Neuronal stem cell (in vitro differentiated cells): ENCODE measurements at regions not wholly inside any gene's neighbourhood (a gene's known extent, or its start where the extent isn't known, plus 50 kb on each side); places are given as distances from the start of the nearest gene placed in this dataset.

Experiments
- DNase-seq: peaks from one replicate; pipeline ENCODE4 v3.0.0-alpha.2; 2013; ENCODE audit warnings: low spot score
- H2AFZ ChIP-seq: one replicate; pipeline ENCODE4 v1.6.1; 2013; ENCODE audit warnings: mild to moderate bottlenecking, low read length, inconsistent platforms
- H2AK5ac ChIP-seq: 2 replicates; pipeline ENCODE4 v1.6.1; 2013; ENCODE audit warnings: low read depth, mild to moderate bottlenecking, inconsistent platforms, low read length, moderate library complexity, mixed read lengths
- H2BK120ac ChIP-seq: 2 replicates; pipeline ENCODE4 v1.6.1; 2013; ENCODE audit warnings: low read depth, mild to moderate bottlenecking, inconsistent platforms, low read length, moderate library complexity, mixed read lengths
- H2BK12ac ChIP-seq: one replicate; pipeline ENCODE4 v1.6.1; 2013; ENCODE audit warnings: low read length, inconsistent platforms
- H2BK15ac ChIP-seq: 2 replicates; pipeline ENCODE4 v1.6.1; 2013; ENCODE audit warnings: mild to moderate bottlenecking, low read length, inconsistent platforms, mixed read lengths
- H2BK5ac ChIP-seq: one replicate; pipeline ENCODE4 v1.6.1; 2013; ENCODE audit warnings: inconsistent platforms, mild to moderate bottlenecking, low read length, moderate library complexity
- H3K14ac ChIP-seq: one replicate; pipeline ENCODE4 v1.6.1; 2013; ENCODE audit warnings: low read length, inconsistent platforms
- H3K18ac ChIP-seq: 2 replicates; pipeline ENCODE4 v1.6.1; 2013; ENCODE audit warnings: low read length, inconsistent platforms
- H3K23ac ChIP-seq: 2 replicates; pipeline ENCODE4 v1.6.1; 2013; ENCODE audit warnings: low read depth, mild to moderate bottlenecking, mixed read lengths, low read length, inconsistent platforms; ENCODE audit not compliant: poor library complexity
- H3K27ac ChIP-seq: replicated peaks from 3 replicates; pipeline ENCODE4 v1.5.1; 2013; ENCODE audit warnings: low read length, inconsistent platforms
- H3K27me3 ChIP-seq, 3 experiments: 2 replicates each; pipeline ENCODE4 v1.6.1; 2013; ENCODE audit warnings: low read length in 3 of 3, mild to moderate bottlenecking in 2 of 3, inconsistent platforms in 1 of 3, low read depth in 1 of 3, mixed read lengths in 1 of 3, moderate library complexity in 1 of 3; ENCODE audit not compliant: control insufficient read depth in 3 of 3, insufficient read depth in 3 of 3
- H3K36me3 ChIP-seq, 2 donors: replicated peaks in 1 of 2; 2 replicates each; pipeline ENCODE4 v1.6.1; 2013; ENCODE audit warnings: low read length in 2 of 2; ENCODE audit not compliant: control insufficient read depth in 2 of 2, insufficient read depth in 2 of 2
- H3K4ac ChIP-seq: 2 replicates; pipeline ENCODE4 v1.6.1; 2013; ENCODE audit warnings: inconsistent platforms, mild to moderate bottlenecking, low read length, moderate library complexity
- H3K4me1 ChIP-seq, 2 donors: 1 replicate in 1 of 2; 2 replicates in 1 of 2; pipeline ENCODE4 v1.6.1; 2013; ENCODE audit warnings: low read length in 2 of 2, low read depth in 1 of 2; ENCODE audit not compliant: control insufficient read depth in 2 of 2, insufficient read depth in 1 of 2
- H3K4me2 ChIP-seq: one replicate; pipeline ENCODE4 v1.6.1; 2013; ENCODE audit warnings: mild to moderate bottlenecking, low read length, inconsistent platforms; ENCODE audit not compliant: insufficient read depth, poor library complexity, severe bottlenecking
- H3K4me3 ChIP-seq, 2 donors: 2 replicates each; pipeline ENCODE4 v1.5.1; 2013; ENCODE audit warnings: low read length in 2 of 2, mild to moderate bottlenecking in 2 of 2, inconsistent platforms in 1 of 2, moderate library complexity in 1 of 2
- H3K79me1 ChIP-seq: one replicate; pipeline ENCODE4 v1.6.1; 2013; ENCODE audit warnings: low read depth, mild to moderate bottlenecking, inconsistent platforms, low read length, moderate library complexity
- H3K9ac ChIP-seq: one replicate; pipeline ENCODE4 v1.6.1; 2013; ENCODE audit warnings: mild to moderate bottlenecking, low read depth, low read length, inconsistent platforms; ENCODE audit not compliant: poor library complexity
- H3K9me3 ChIP-seq, 2 donors: replicated peaks in 1 of 2; 2 replicates each; pipeline versions ENCODE3 to v1.6.1; 2013; ENCODE audit warnings: low read length in 2 of 2, mild to moderate bottlenecking in 2 of 2, inconsistent platforms in 1 of 2, low read depth in 1 of 2, mixed read lengths in 1 of 2, moderate library complexity in 1 of 2; ENCODE audit not compliant: control insufficient read depth in 2 of 2, insufficient read depth in 1 of 2
- H4K8ac ChIP-seq: one replicate; pipeline ENCODE4 v1.6.1; 2013; ENCODE audit warnings: low read depth, mild to moderate bottlenecking, inconsistent platforms, low read length, moderate library complexity
- H4K91ac ChIP-seq: one replicate; pipeline ENCODE4 v1.6.1; 2013; ENCODE audit warnings: low read length, low read depth, mild to moderate bottlenecking, inconsistent platforms; ENCODE audit not compliant: poor library complexity
- WGBS, 2 donors: extraction: QIAGEN DNeasy Blood & Tissue Kit; methylation state at CpG; one replicate each; pipeline ENCODE4 v1.1.7; 2013; ENCODE audit warnings: missing lambda C conversion rate in 2 of 2, mixed read lengths in 1 of 2; ENCODE audit not compliant: insufficient read length in 2 of 2, insufficient replicate concordance in 1 of 2; ENCODE audit errors: extremely low coverage in 2 of 2; 5-methylcytosine and 5-hydroxymethylcytosine counted together

GRCh38 chr16:72427783-72428331 is 255.9 kb upstream of the PMFBP1 start:
- DNase-seq = no peak
- no CpG with 5 or more reads among the region's 8 CpGs for WGBS, 2 donors
- Histone ChIP-seq H4K8ac (no peak overlapping the region), H2BK12ac (no peak overlapping the region), H2BK15ac (no peak overlapping the region), H3K14ac (no peak overlapping the region), H3K27me3 (no peaks in the 10 kb centered on the region), H3K79me1 (peaks cover 1% of the 10 kb centered on the region), H3K23ac (no peak overlapping the region), H2BK5ac (no peak overlapping the region), H3K18ac (no peak overlapping the region), H3K4ac (no peak overlapping the region), H3K4me1 (peaks cover 0 to 1% of the 10 kb centered on the region in 2 donors), H3K9me3 (peaks cover 0 to 12% of the 10 kb centered on the region in 2 donors), H3K4me2 (no peak overlapping the region), H3K27ac (no peak overlapping the region), H4K91ac (no peak overlapping the region), H2AK5ac (no peak overlapping the region), H3K36me3 (peaks cover 0 to 26% of the 10 kb centered on the region in 2 donors), H3K9ac (no peak overlapping the region), H2BK120ac (no peak overlapping the region), H3K4me3 (no peak overlapping the region), H2AFZ (no peak overlapping the region)

DNA sequence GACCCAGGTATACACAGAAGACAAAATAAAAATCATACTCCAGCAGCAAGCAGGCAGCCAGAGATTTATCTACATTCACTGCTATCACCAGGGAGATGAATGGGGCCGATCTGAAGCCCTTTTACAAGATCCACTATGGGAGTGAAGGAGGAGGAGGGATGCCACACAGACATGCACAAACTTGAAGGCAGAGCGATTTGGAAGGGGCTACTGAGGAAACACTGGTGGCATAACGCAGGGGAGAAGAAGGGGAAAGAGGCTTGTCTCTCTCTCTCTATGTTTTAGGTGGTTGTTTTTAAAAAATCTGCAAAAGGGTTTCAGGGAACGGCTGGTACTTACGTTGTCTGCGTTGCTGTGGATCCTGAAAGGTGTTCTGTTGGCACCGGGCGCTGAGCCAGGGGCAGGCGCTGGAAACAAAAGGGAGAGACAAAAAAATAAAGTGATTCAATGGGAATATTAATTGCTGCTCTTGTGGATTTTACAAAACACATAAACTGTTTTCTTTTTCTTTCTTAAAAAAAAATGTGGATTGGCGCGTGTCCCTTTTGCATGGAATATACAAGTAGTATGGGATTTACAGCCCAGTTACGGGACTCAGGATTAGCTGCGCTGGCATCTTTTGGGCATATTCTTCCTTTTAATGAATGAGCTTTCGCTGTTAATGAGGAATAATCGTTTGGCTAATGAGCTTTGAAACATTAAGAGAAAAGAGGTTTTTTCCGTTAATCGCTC is 255.3 kb upstream of the PMFBP1 start:
- DNase-seq = no peak

GRCh38 chr16:72426386-72426785 is 254.4 kb upstream of the PMFBP1 start:
- Histone ChIP-seq H3K4me1 (peaks cover 0 to 1% of the 10 kb centered on the region in 2 donors), H3K4me3 (no peak overlapping the region), H3K79me1 (peaks cover 1% of the 10 kb centered on the region), H3K4me2 (no peak overlapping the region), H3K4ac (no peak overlapping the region), H3K9me3 (peaks cover 0 to 26% of the 10 kb centered on the region in 2 donors), H2BK120ac (no peak overlapping the region), H4K8ac (no peak overlapping the region), H3K23ac (no peak overlapping the region), H2BK12ac (no peak overlapping the region), H2BK5ac (no peak overlapping the region), H3K18ac (no peak overlapping the region), H2AK5ac (no peak overlapping the region), H2BK15ac (no peak overlapping the region), H3K27ac (no peak overlapping the region), H4K91ac (no peak overlapping the region), H3K9ac (no peak overlapping the region), H2AFZ (no peak overlapping the region), H3K36me3 (peaks cover 0 to 26% of the 10 kb centered on the region in 2 donors), H3K27me3 (no peaks in the 10 kb centered on the region), H3K14ac (no peak overlapping the region)
- WGBS, 2 donors = no CpG with 5 or more reads among the region's 7 CpGs
- DNase-seq = no peak

More for the DNA sequence above, 255.3 kb upstream of the PMFBP1 start:
- peaks cover 0 to 18% of the 10 kb centered on the region in 2 donors for H3K9me3 ChIP-seq
- no peak overlapping the region for H3K27ac ChIP-seq
- peak overlapping the region; percentile 45 for H3K18ac ChIP-seq
- H3K79me1 ChIP-seq = peaks cover 1% of the 10 kb centered on the region
- no peak overlapping the region for H2BK120ac ChIP-seq
- H3K4me1 ChIP-seq = peaks cover 0 to 1% of the 10 kb centered on the region in 2 donors
- no peak overlapping the region for H4K91ac ChIP-seq
- WGBS, 2 donors = no CpG with 5 or more reads among the region's 17 CpGs
- no peak overlapping the region for H4K8ac ChIP-seq
- no peak overlapping the region for H3K9ac ChIP-seq
- no peaks in the 10 kb centered on the region for H3K27me3 ChIP-seq
- H3K4ac ChIP-seq = no peak overlapping the region
- H2BK15ac ChIP-seq = no peak overlapping the region
- H3K14ac ChIP-seq = no peak overlapping the region
- H2AFZ ChIP-seq = no peak overlapping the region
- H3K36me3 ChIP-seq = peaks cover 0 to 26% of the 10 kb centered on the region in 2 donors
- H2AK5ac ChIP-seq = no peak overlapping the region
- no peak overlapping the region for H3K4me3 ChIP-seq
- H2BK5ac ChIP-seq = no peak overlapping the region
- H3K4me2 ChIP-seq = no peak overlapping the region
- no peak overlapping the region for H2BK12ac ChIP-seq
- peak overlapping the region; percentile 18 for H3K23ac ChIP-seq

GRCh38 chr16:72425571-72426341 is 253.8 kb upstream of the PMFBP1 start:
- no peak overlapping the region for H3K23ac ChIP-seq
- no peak overlapping the region for H2BK120ac ChIP-seq
- H3K18ac ChIP-seq = no peak overlapping the region
- no peak overlapping the region for H2BK5ac ChIP-seq
- H3K4me3 ChIP-seq = no peak overlapping the region
- H3K27ac ChIP-seq = no peak overlapping the region
- no peak overlapping the region for H3K4me2 ChIP-seq
- H2AK5ac ChIP-seq = no peak overlapping the region
- H3K36me3 ChIP-seq = peaks cover 0 to 26% of the 10 kb centered on the region in 2 donors
- H2AFZ ChIP-seq = no peak overlapping the region
- H3K79me1 ChIP-seq = peaks cover 1% of the 10 kb centered on the region
- peaks cover 0 to 1% of the 10 kb centered on the region in 2 donors for H3K4me1 ChIP-seq
- H4K8ac ChIP-seq = no peak overlapping the region
- H3K27me3 ChIP-seq = no peaks in the 10 kb centered on the region
- DNase-seq = no peak
- WGBS, 2 donors = no CpG with 5 or more reads among the region's 34 CpGs
- no peak overlapping the region for H3K9ac ChIP-seq
- H2BK12ac ChIP-seq = no peak overlapping the region
- H3K9me3 ChIP-seq = peaks cover 0 to 26% of the 10 kb centered on the region in 2 donors
- no peak overlapping the region for H2BK15ac ChIP-seq
- no peak overlapping the region for H3K14ac ChIP-seq
- H3K4ac ChIP-seq = no peak overlapping the region
- H4K91ac ChIP-seq = no peak overlapping the region
